ENCODE measurements at regions not wholly inside any gene's neighbourhood (a gene's known extent, or its start where the extent isn't known, plus 50 kb on each side); places are given as distances from the start of the nearest gene placed in this dataset.

DNA sequence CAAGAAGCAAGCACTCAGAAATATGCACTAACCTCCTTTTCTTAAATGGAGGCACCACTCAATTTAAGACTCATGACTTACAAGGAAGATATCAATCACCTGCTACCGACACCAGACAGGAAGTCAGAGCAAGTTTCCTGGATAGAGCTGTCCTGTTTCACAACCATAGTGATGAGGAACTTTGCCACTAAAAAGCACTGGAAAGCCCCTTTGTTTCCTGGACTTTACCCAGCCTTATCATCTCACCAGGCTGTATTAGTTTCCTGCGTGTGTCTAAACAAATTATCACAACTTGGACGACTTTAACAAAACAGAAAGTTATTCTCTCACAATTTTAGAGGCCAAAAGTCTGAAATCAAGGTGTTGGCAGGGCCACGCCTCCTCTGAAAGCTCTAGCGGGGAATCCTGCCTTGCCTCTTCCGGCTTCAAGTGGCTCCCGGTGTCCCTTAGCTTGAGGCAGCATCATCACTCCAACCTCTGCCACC lies 253.8 kb upstream of the STXBP5 start:
- Mint-ChIP-seq H3K4me1 (ENCODE audit: low read depth, unreplicated experiment) (no peaks in the 10 kb centered on the region), H3K9me3 (ENCODE audit: unreplicated experiment) (peaks cover 3% of the 10 kb centered on the region), H3K27ac (ENCODE audit: unreplicated experiment) (no peak overlapping the region), H3K36me3 (ENCODE audit: low read depth, unreplicated experiment) (no peaks in the 10 kb centered on the region), H3K27me3 (ENCODE audit: low read depth, unreplicated experiment) (no peaks in the 10 kb centered on the region), H3K4me3 (ENCODE audit: unreplicated experiment) (no peak overlapping the region)
- Histone ChIP-seq H3K36me3 (ENCODE audit: insufficient read depth, low read length) (no peaks in the 10 kb centered on the region), H3K4me3 (ENCODE audit: insufficient read depth, low read depth, low read length) (no peak overlapping the region), H3K9ac (ENCODE audit: low read length) (no peak overlapping the region), H3K4me2 (ENCODE audit: low read length) (no peak overlapping the region), H3K4me1 (ENCODE audit: insufficient read depth, low read length) (no peaks in the 10 kb centered on the region), H3K27me3 (ENCODE audit: insufficient read depth, low read length) (no peaks in the 10 kb centered on the region), H3K9me3 (ENCODE audit: insufficient read depth, low read depth, low read length) (no peaks in the 10 kb centered on the region), H4K20me1 (ENCODE audit: insufficient read depth, low read length) (no peaks in the 10 kb centered on the region), H3K79me2 (ENCODE audit: insufficient read depth, low read length) (no peaks in the 10 kb centered on the region), H3K27ac (ENCODE audit: low read depth, low read length) (no peak overlapping the region), H2AFZ (ENCODE audit: low read depth, low read length) (no peak overlapping the region)
- TF ChIP-seq EZH2 (IDR thresholded peaks at IDR 0.05; ENCODE audit: insufficient read depth, low read length), result no peak
- TF ChIP-seq, protein P1, sequence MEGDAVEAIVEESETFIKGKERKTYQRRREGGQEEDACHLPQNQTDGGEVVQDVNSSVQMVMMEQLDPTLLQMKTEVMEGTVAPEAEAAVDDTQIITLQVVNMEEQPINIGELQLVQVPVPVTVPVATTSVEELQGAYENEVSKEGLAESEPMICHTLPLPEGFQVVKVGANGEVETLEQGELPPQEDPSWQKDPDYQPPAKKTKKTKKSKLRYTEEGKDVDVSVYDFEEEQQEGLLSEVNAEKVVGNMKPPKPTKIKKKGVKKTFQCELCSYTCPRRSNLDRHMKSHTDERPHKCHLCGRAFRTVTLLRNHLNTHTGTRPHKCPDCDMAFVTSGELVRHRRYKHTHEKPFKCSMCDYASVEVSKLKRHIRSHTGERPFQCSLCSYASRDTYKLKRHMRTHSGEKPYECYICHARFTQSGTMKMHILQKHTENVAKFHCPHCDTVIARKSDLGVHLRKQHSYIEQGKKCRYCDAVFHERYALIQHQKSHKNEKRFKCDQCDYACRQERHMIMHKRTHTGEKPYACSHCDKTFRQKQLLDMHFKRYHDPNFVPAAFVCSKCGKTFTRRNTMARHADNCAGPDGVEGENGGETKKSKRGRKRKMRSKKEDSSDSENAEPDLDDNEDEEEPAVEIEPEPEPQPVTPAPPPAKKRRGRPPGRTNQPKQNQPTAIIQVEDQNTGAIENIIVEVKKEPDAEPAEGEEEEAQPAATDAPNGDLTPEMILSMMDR (IDR thresholded peaks at IDR 0.05; ENCODE audit: insufficient read depth, low read depth, low read length), result no peak
- DNase-seq (ENCODE audit: low read depth), result no peak
- FAIRE-seq, result no peak

DNA sequence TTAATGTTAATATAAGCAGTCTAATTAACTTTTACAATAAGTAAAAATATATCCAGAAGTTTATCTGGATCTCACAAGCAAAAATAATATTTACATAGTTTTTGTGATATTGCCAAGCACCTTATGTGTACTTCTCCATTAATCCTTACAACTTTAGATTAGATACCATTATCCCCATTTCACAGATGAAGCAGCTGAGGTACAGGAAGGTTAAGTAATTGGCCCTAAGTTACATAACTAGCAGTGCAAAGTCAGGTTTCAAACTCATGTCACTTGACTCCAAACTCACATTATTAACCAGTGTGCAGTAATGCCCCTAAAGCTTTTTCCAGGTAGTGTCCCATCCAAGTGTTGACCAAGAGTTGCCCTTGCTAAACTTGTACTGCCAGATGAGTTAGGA lies 248.6 kb upstream of the STXBP5 start:
- Histone ChIP-seq H3K79me2 (ENCODE audit: insufficient read depth, low read length) (no peaks in the 10 kb centered on the region), H4K20me1 (ENCODE audit: insufficient read depth, low read length) (no peaks in the 10 kb centered on the region), H3K9ac (ENCODE audit: low read length) (no peak overlapping the region), H3K27ac (ENCODE audit: low read depth, low read length) (no peak overlapping the region), H3K9me3 (ENCODE audit: insufficient read depth, low read depth, low read length) (no peaks in the 10 kb centered on the region), H3K36me3 (ENCODE audit: insufficient read depth, low read length) (no peaks in the 10 kb centered on the region), H3K4me3 (ENCODE audit: insufficient read depth, low read depth, low read length) (no peak overlapping the region), H2AFZ (ENCODE audit: low read depth, low read length) (no peak overlapping the region), H3K27me3 (ENCODE audit: insufficient read depth, low read length) (no peaks in the 10 kb centered on the region), H3K4me2 (ENCODE audit: low read length) (no peak overlapping the region), H3K4me1 (ENCODE audit: insufficient read depth, low read length) (no peaks in the 10 kb centered on the region)
- TF ChIP-seq, protein P1 (IDR thresholded peaks at IDR 0.05; ENCODE audit: insufficient read depth, low read depth, low read length), result no peak
- TF ChIP-seq EZH2 (IDR thresholded peaks at IDR 0.05; ENCODE audit: insufficient read depth, low read length), result no peak
- FAIRE-seq (no peak), DNase-seq (ENCODE audit: low read depth) (no peak)
- no peaks in the 10 kb centered on the region for H3K27me3 Mint-ChIP-seq (ENCODE audit: low read depth, unreplicated experiment)
- H3K27ac Mint-ChIP-seq (ENCODE audit: unreplicated experiment), result no peak overlapping the region
- H3K9me3 Mint-ChIP-seq (ENCODE audit: unreplicated experiment), result peaks cover 3% of the 10 kb centered on the region
- H3K4me3 Mint-ChIP-seq (ENCODE audit: unreplicated experiment), result no peak overlapping the region
- H3K36me3 Mint-ChIP-seq (ENCODE audit: low read depth, unreplicated experiment), result no peaks in the 10 kb centered on the region
- H3K4me1 Mint-ChIP-seq (ENCODE audit: low read depth, unreplicated experiment), result no peaks in the 10 kb centered on the region

DNA sequence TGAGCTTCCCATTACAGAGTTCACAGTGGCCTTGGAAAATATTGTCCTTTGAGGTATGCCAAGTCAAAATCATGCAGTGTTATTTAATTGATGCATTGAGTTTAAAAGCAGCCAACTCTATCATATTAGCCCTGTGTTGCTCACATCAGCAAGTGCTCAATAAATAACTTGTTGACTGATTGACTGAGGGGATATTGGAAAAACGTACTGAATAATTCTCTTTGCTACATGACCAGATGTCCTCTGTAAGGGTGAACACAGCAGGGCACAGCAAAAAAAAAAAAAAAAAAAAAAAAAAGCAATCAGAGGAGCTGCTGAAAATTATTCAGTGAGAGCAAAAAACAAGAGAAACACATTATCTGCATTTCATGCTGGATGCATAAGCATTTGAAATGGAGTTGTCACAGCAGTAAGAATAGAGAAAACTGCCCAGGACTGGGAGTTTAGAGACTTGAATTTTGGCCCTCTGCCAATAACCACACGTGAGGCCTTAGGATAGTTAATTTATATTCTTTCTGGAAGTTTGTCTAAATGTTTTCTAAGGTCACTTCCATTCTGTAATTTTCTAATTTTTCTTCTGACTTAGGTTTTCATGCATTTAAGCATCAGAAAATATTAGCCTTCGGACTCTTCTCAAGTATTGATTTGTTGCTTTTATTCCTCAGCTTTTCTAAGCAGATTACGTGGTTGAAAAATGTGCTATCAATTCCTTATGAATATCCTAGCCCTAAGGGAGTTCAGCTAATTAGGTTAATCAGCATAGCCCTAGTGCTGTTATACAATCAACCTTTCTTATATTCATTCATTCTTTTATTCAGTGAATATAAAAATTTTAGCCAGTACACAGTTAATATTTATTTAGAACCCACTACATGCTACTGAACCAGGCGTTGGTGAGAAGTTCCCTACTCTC lies 246.8 kb upstream of the STXBP5 start:
- Histone ChIP-seq H3K9me3 (ENCODE audit: insufficient read depth, low read depth, low read length) (no peaks in the 10 kb centered on the region), H3K4me3 (ENCODE audit: insufficient read depth, low read depth, low read length) (no peak overlapping the region), H3K9ac (ENCODE audit: low read length) (no peak overlapping the region), H3K36me3 (ENCODE audit: insufficient read depth, low read length) (no peaks in the 10 kb centered on the region), H2AFZ (ENCODE audit: low read depth, low read length) (no peak overlapping the region), H3K4me1 (ENCODE audit: insufficient read depth, low read length) (no peaks in the 10 kb centered on the region), H3K79me2 (ENCODE audit: insufficient read depth, low read length) (no peaks in the 10 kb centered on the region), H4K20me1 (ENCODE audit: insufficient read depth, low read length) (no peaks in the 10 kb centered on the region), H3K4me2 (ENCODE audit: low read length) (no peak overlapping the region), H3K27me3 (ENCODE audit: insufficient read depth, low read length) (no peaks in the 10 kb centered on the region), H3K27ac (ENCODE audit: low read depth, low read length) (no peak overlapping the region)
- Mint-ChIP-seq H3K4me3 (ENCODE audit: unreplicated experiment) (no peak overlapping the region), H3K36me3 (ENCODE audit: low read depth, unreplicated experiment) (no peaks in the 10 kb centered on the region), H3K27me3 (ENCODE audit: low read depth, unreplicated experiment) (no peaks in the 10 kb centered on the region), H3K27ac (ENCODE audit: unreplicated experiment) (no peak overlapping the region), H3K4me1 (ENCODE audit: low read depth, unreplicated experiment) (no peaks in the 10 kb centered on the region), H3K9me3 (ENCODE audit: unreplicated experiment) (no peaks in the 10 kb centered on the region)
- TF ChIP-seq, protein P1 (IDR thresholded peaks at IDR 0.05; ENCODE audit: insufficient read depth, low read depth, low read length), result no peak
- TF ChIP-seq EZH2 (IDR thresholded peaks at IDR 0.05; ENCODE audit: insufficient read depth, low read length), result no peak
- FAIRE-seq (no peak), DNase-seq (ENCODE audit: low read depth) (no peak)
